ENCODE measurements at regions not wholly inside any gene's neighbourhood (a gene's known extent, or its start where the extent isn't known, plus 50 kb on each side); places are given as distances from the start of the nearest gene placed in this dataset.
"Not testable (repeated sequence)": the region's sequence is repeated elsewhere in the genome, so short reads cannot be mapped to it uniquely, and the experiment has no call there.

DNA sequence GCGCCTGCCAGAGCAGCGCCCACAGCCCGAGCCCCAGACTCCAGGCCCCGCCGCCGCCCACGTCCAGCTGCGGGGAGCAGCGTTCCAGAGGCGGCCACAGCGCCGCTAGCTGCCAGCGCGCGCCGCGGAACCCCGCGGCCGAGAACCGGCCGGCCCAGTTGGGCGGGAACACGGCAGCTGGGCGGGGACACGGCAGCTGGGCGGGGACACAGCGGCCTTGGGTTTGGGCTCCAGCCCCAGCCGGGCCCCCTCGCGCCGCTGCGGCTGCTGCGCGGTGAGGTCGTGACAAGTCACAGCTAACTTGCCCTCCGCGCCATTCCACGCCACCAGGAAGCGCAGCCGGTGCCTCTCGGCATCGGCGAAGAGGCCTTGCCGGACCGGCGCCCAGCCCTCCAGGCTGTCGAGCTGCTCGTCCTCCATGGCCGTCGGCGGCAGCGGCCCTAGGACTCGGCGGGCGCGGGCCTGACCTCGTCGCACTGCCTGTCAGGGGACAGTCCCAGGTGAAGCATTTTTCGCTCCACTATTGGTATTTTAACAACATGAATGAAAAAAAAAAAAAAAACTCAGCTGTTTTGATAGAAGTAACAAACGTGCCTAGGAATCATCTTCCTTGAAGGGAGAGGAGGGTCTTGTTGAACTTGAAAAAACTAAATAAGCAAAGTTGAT is 56.6 kb upstream of the GOLGA8N start:
- peak; percentile 98 for ATAC-seq (ENCODE audit: low FRiP score)
- DNase-seq (ENCODE audit: low spot score): not testable (repeated sequence)

DNA sequence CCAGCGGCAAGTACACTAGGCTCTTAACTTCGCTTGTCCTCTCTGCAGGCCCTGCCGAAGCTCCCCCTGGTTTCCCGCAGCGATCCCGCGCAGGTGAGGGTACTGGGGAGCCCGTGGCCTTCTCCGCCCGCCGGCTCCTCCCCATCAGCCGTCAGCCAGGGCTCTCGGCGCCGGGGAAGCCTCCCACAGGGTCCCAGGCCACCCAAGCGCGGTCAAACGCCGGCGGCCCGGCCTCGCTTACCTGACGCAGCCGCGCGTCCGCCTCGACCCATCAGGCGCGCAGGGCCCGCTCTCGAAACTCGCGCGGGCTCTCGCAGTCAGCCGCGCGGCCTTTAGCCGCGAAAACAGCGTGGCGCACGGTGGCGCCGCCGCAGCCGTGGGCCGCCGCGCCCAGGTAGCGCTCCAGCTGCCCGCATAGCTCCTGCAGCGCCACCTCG is 57.2 kb upstream of the GOLGA8N start:
- not testable (repeated sequence) for DNase-seq (ENCODE audit: low spot score)
- ATAC-seq (ENCODE audit: low FRiP score): peak; percentile 65

DNA sequence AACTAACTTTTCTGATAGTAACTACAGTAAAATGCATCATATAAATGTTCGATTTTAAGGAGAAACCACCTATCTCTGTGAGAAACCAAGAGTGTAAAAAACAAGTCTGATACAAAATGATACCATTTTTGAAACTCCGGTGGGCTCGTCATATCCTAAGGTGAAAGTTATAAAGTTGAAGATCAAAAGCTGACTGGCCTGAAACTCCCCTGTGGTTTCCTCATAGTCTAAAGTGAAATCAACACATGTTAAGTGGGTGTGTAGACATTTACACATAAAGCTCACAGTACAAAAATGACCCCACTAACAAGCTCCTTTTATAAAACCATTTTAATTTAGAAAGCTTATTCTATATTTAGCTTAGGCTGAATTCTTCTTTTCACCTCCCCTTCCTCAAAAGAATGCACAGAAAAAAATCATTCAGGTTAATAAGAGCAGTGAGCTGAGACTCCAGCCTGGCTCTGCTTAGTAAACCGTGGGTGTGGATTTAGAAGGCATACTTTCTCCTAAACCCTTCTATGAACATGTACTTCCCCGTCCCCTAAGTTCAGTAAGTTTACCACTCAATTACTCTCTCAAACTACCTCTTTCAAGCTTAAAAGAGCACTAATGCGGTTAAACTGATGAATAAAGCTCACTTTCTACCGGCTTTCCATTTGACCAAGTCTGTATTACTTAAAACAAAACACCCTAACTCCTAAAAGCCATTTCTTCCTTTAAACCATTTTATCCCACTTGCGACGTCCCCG is 57.9 kb upstream of the GOLGA8N start:
- ATAC-seq (ENCODE audit: low FRiP score); DNase-seq (ENCODE audit: low spot score): not testable (repeated sequence)

DNA sequence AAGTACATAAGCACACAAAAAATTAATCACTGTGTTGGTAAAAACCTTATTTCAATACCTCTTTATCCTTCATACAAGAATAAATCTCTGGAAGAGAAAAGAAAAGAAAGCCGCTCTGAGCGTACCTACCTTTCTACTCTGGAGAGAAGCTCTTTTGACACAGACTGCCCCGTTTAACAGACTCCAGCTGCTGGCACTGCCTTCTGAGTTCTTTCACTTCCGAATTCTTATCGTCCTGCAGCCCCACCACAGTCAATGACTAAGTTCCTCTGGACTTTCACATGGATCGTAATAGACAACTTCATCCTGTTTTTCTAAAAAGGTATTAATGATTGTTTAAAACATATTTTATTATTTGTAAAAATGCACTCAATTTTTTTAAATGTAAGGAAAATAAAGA is 67.5 kb upstream of the GOLGA8O start:
- not testable (repeated sequence) for ATAC-seq (ENCODE audit: low FRiP score)

DNA sequence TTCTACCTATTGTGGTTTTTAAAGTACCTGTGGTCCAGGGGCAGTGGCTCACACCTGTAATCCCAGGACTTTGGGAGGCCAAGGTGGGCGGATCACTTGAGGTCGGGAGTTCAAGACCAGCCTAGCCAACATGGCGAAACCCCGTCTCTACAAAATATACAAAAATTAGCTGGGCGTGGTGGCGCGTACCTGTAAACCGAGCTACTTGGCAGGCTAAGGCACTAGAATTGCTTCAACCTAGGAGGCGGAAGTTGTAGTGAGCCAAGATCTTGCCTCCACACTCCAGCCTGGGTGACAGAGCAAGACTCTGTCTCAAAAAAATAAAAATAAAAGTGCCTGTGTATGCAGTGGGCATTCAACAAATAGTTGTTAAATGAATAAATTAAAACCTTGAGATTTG is 67.0 kb upstream of the GOLGA8O start:
- DNase-seq (ENCODE audit: low spot score); ATAC-seq (ENCODE audit: low FRiP score): not testable (repeated sequence)

More for the DNA sequence above, 67.5 kb upstream of the GOLGA8O start:
- DNase-seq (ENCODE audit: low spot score): not testable (repeated sequence)

DNA sequence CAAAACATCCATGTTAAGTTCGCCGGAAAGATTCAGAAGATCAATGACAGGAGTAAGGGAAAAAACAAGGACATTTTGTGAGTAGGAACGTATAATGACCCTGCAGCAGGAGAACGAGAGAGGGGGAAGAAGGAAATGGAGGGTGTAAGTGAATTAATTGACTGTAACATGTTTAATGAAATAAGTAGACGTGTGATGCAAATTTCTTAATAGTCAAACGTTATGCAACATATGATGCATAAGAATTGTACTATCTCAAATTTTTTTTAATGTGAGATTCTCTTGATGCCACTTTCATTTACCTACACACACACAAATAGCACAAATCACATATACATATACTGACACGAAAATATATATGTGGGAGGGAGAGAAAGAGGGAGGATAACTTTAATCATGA is 63.5 kb upstream of the GOLGA8O start:
- not testable (repeated sequence) for ATAC-seq (ENCODE audit: low FRiP score); DNase-seq (ENCODE audit: low spot score)

DNA sequence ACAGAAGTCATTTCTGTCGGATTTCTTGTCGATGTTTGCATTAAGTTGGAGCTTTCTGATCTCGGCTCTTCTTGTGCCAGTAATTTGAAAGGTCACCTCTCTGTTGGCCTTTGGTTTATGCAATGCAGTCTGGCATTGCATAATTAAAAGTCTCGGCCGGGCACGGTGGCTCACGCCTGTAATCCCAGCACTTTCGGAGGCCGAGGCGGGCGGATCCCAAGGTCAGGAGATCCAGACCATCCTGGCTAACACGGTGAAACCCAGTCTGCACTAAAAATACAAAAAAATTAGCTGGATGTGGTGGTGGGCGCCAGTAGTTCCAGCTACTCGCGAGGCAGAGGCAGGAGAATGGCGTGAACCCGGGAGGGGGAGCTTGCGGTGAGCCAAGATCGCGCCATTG is 62.6 kb upstream of the GOLGA8O start:
- ATAC-seq (ENCODE audit: low FRiP score); DNase-seq (ENCODE audit: low spot score): not testable (repeated sequence)

DNA sequence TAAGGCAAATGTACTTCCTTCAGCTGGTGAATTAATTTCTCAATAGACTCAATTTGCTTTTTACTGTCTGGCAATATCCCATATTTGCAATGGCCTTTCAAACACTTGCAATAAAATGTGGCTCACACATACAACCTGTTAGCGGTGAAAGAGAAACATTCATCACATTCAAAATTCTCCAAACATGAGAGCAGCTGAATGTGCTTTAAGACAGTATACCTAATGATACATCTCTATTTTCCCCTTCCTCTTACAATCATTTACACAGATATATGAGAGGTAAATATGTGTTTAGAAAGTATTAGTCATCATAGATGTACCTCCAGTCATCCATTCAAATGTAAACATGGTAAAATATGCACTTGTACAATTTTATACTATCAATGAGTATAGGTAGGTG is 61.5 kb upstream of the GOLGA8O start:
- ATAC-seq (ENCODE audit: low FRiP score); DNase-seq (ENCODE audit: low spot score): not testable (repeated sequence)

DNA sequence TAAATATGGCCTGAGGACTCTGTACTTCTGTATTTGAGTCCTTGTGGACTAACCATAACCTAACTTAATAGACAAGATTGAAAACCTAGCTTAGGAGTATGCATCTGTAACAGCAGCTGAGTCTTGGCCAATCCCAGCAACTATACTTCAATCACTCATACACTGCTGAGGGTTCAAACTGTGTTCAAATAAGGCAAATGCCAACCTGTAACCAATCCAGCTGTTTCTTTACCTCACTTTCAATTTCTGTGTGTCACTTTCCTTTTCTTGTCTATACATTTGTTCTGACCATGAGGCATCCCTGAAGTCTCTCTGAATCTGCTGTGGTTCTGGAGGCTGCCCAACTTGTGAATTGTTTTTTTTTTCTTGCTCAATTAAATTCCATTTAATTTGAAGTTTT is 57.9 kb upstream of the GOLGA8O start:
- DNase-seq (ENCODE audit: low spot score); ATAC-seq (ENCODE audit: low FRiP score): not testable (repeated sequence)

DNA sequence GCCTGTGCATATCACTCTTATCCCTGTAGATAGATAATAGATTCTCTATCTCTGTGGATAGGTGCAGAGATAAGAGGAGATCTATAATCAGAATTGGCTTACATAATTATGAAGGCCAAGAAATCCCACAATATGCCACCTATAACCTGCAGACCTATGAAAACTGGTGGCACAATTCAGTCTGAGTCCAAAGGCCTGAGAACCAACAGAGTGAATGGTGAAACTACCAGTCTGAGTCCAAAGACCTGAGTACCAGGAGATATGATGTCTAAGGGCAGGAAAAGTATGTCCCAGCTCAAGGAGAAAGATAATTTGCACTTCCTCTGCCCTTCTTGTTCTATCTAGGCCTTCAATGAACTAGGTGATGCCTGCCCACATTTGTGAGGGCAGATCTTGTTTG is 54.6 kb upstream of the GOLGA8O start:
- not testable (repeated sequence) for DNase-seq (ENCODE audit: low spot score); ATAC-seq (ENCODE audit: low FRiP score)

DNA sequence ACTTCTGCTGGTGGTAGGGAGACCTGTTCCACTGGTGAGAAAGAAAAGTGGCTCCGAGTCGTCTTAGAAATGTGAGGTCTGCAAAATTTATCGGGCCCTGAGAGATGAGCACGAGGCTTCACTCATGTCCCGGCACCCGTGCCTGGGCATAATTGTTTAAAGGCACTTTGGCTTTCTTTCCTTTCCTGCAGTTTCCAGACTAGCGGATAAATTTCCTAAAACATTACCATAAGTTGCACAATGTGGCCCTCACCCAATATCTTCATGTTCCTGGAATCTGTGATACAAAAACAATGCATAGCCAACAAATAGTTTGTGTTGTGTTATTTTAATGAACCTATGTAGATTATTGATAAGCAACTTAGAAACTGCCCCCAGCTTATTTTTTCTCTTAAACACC is 52.6 kb upstream of the GOLGA8O start:
- ATAC-seq (ENCODE audit: low FRiP score); DNase-seq (ENCODE audit: low spot score): not testable (repeated sequence)

DNA sequence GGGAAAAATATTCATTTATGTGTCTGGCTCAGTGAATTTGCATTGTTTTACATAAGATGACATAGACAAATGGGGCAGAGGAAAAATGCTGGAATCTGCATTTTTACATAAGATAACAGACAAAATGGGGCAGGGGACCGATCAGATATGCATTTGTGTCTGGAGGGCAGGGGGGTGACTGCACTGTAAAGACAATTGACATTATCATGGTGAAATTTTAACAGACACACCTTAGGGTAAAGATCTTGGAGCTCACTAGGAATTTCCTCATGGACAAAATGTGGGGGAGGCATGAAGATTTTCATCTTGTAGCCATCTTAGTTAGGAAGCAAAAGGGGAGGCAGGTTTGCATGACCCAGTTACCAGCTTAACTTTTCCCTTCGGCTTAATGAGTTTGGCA is 51.4 kb upstream of the GOLGA8O start:
- DNase-seq (ENCODE audit: low spot score); ATAC-seq (ENCODE audit: low FRiP score): not testable (repeated sequence)

DNA sequence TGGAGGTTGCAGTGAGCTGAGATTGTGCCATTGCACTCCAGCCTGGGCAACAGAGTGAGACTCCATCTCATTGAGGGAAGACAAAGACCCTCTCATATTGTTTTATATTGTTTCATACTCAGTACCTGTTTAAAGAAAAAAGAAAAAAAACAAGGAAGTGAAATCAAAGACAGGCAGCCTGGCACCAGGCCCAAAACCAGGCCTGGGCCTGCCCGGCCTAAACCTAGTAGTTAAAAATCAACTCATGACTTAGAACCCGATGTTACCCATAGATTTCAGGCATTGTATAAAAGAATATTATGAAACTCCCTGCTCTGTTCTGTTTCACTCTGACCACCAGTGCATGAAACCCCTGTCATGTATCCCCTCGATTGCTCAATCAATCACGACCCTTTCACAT is 50.2 kb upstream of the GOLGA8O start:
- ATAC-seq (ENCODE audit: low FRiP score); DNase-seq (ENCODE audit: low spot score): not testable (repeated sequence)
